ENCODE measurements at regions not wholly inside any gene's neighbourhood (a gene's known extent, or its start where the extent isn't known, plus 50 kb on each side); places are given as distances from the start of the nearest gene placed in this dataset.

- no peaks in the 10 kb centered on the region for H3F3A ChIP-seq (ENCODE audit: insufficient read depth)
- no peaks in the 10 kb centered on the region; the same call in 1 of the 2 replicates for H3K27me3 ChIP-seq (replicated peaks; ENCODE audit: insufficient read depth)
- H3K9me3 ChIP-seq (ENCODE audit: low read depth), result no peaks in the 10 kb centered on the region
- no peak overlapping the region for H3K27ac ChIP-seq
- no peaks in the 10 kb centered on the region for H3K9me2 ChIP-seq (ENCODE audit: insufficient read depth)
- no peaks in the 10 kb centered on the region for H3K79me2 ChIP-seq (ENCODE audit: insufficient read depth)
- no peaks in the 10 kb centered on the region for H4K20me1 ChIP-seq (ENCODE audit: insufficient read depth)
- H3K4me3 ChIP-seq, result no peak overlapping the region
- no peak overlapping the region for H3K9ac ChIP-seq
- no peaks in the 10 kb centered on the region for H3K36me3 ChIP-seq (ENCODE audit: low read depth)
- no peak overlapping the region for H2AFZ ChIP-seq
- DNase-seq, result no peak
- WGBS, 2 experiments (ENCODE audit: low coverage in 1 of 2, low lambda C conversion rate in 2 of 2, missing lambda C conversion rate in 2 of 2), result 29 to 39% methylated on average over 4 of the region's 4 CpGs
- no peaks in the 10 kb centered on the region for H3K4me1 ChIP-seq (ENCODE audit: insufficient read depth)
- in situ Hi-C loops (cut with MboI), result no loop called here
- TF ChIP-seq EZH2 (IDR thresholded peaks at IDR 0.05; ENCODE audit: insufficient read depth, poor library complexity, severe bottlenecking), result no peak
- H3K4me2 ChIP-seq (ENCODE audit: unreplicated experiment), result no peak overlapping the region
These were observed 80.9 kb upstream of the IRX2 start for GRCh38 chr5:2832394-2832793.

GRCh38 chr5:2829239-2829638 is 77.8 kb upstream of the IRX2 start:
- no peaks in the 10 kb centered on the region for H3K79me2 ChIP-seq (ENCODE audit: insufficient read depth)
- no peaks in the 10 kb centered on the region; the same call in 1 of the 2 replicates for H3K27me3 ChIP-seq (replicated peaks; ENCODE audit: insufficient read depth)
- no peak overlapping the region for H2AFZ ChIP-seq
- H3K4me3 ChIP-seq, result no peak overlapping the region
- H4K20me1 ChIP-seq (ENCODE audit: insufficient read depth), result no peaks in the 10 kb centered on the region
- WGBS, 2 experiments (ENCODE audit: low coverage in 1 of 2, low lambda C conversion rate in 2 of 2, missing lambda C conversion rate in 2 of 2), result 1 to 2% methylated on average over 4 of the region's 4 CpGs
- H3F3A ChIP-seq (ENCODE audit: insufficient read depth), result no peaks in the 10 kb centered on the region
- in situ Hi-C loops (cut with MboI), result no loop called here
- no peaks in the 10 kb centered on the region for H3K4me1 ChIP-seq (ENCODE audit: insufficient read depth)
- H3K36me3 ChIP-seq (ENCODE audit: low read depth), result no peaks in the 10 kb centered on the region
- H3K4me2 ChIP-seq (ENCODE audit: unreplicated experiment), result no peak overlapping the region
- no peak for DNase-seq
- H3K27ac ChIP-seq, result no peak overlapping the region
- TF ChIP-seq EZH2phosphoT487 (IDR thresholded peaks at IDR 0.05; ENCODE audit: insufficient read depth, low read depth) (no peak), EZH2 (IDR thresholded peaks at IDR 0.05; ENCODE audit: insufficient read depth, poor library complexity, severe bottlenecking) (no peak)
- no peaks in the 10 kb centered on the region for H3K9me3 ChIP-seq (ENCODE audit: low read depth)
- no peak overlapping the region for H3K9ac ChIP-seq
- no peaks in the 10 kb centered on the region for H3K9me2 ChIP-seq (ENCODE audit: insufficient read depth)

DNA sequence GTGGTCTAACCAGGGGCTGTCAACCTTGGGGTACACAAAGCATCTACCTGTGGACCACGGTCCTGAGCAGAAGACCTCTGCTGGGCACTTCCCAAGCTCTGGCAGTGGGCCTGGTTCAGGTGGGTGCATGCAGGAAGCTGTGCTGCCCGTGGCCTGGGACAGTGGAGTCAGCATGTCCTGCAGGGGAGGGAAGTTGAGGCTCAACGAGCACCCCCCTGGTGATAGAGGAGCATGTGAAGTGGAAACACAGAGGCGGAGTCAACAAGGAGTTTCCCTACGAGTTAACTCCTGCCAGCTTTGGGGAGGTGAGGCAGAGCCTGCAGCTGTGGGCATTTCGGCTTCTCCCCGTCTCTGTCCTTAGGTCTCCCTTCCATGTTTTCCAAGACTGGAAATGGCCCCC is 67.5 kb upstream of the IRX2 start:
- Histone ChIP-seq H3K9me2 (ENCODE audit: insufficient read depth) (no peaks in the 10 kb centered on the region), H3K36me3 (ENCODE audit: low read depth) (no peaks in the 10 kb centered on the region), H3K9ac (no peak overlapping the region), H3K27ac (no peak overlapping the region), H3K4me3 (no peak overlapping the region), H4K20me1 (ENCODE audit: insufficient read depth) (no peaks in the 10 kb centered on the region), H3K4me1 (ENCODE audit: insufficient read depth) (no peaks in the 10 kb centered on the region), H3K79me2 (ENCODE audit: insufficient read depth) (no peaks in the 10 kb centered on the region), H3F3A (ENCODE audit: insufficient read depth) (no peaks in the 10 kb centered on the region), H3K4me2 (ENCODE audit: unreplicated experiment) (no peak overlapping the region), H3K27me3 (replicated peaks; ENCODE audit: insufficient read depth) (no peaks in the 10 kb centered on the region), H3K9me3 (ENCODE audit: low read depth) (no peaks in the 10 kb centered on the region), H2AFZ (no peak overlapping the region)
- no peak for DNase-seq
- no peak for TF ChIP-seq EZH2 (IDR thresholded peaks at IDR 0.05; ENCODE audit: insufficient read depth, poor library complexity, severe bottlenecking)
- no peak for TF ChIP-seq EZH2phosphoT487 (IDR thresholded peaks at IDR 0.05; ENCODE audit: insufficient read depth, low read depth)
- 30 to 32% methylated on average over 7 of the region's 7 CpGs for WGBS, 2 experiments (ENCODE audit: low coverage in 1 of 2, low lambda C conversion rate in 2 of 2, missing lambda C conversion rate in 2 of 2)
- in situ Hi-C loops (cut with MboI), result no loop called here

DNA sequence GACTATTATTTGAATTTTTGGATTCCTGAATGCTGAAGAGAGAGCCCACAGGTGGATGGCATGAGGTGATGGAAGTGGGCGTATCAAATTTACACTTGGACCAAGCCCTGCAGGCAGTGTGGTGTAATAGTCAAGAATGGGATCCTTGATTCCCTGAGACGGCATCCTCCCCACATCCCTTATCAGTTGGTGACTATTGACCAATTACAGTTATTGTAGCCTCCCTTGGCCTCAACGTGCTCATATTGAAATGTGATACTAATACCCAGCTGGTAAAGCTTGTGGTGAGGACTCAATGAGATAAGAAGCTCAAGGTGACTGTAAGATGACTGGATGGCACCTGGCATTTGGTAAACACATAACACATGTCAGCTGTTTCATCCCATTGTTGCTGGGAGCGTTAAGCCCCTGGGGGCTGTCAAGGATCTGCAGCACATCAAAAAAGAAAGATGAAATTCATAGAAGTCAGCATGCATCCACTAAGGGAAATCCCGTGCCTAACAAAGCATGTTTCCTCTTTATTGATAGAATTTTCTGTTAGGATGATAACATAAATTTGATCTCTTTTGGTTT is 65.6 kb upstream of the IRX2 start:
- Histone ChIP-seq H3F3A (ENCODE audit: insufficient read depth) (no peaks in the 10 kb centered on the region), H3K27me3 (replicated peaks; ENCODE audit: insufficient read depth) (no peaks in the 10 kb centered on the region), H3K79me2 (ENCODE audit: insufficient read depth) (no peaks in the 10 kb centered on the region), H3K4me1 (ENCODE audit: insufficient read depth) (no peaks in the 10 kb centered on the region), H3K9me3 (ENCODE audit: low read depth) (no peaks in the 10 kb centered on the region), H3K9ac (no peak overlapping the region), H3K27ac (no peak overlapping the region), H3K4me3 (no peak overlapping the region), H3K9me2 (ENCODE audit: insufficient read depth) (no peaks in the 10 kb centered on the region), H4K20me1 (ENCODE audit: insufficient read depth) (no peaks in the 10 kb centered on the region), H3K36me3 (ENCODE audit: low read depth) (no peaks in the 10 kb centered on the region), H3K4me2 (ENCODE audit: unreplicated experiment) (no peak overlapping the region), H2AFZ (no peak overlapping the region)
- TF ChIP-seq EZH2 (IDR thresholded peaks at IDR 0.05; ENCODE audit: insufficient read depth, poor library complexity, severe bottlenecking) (no peak), EZH2phosphoT487 (IDR thresholded peaks at IDR 0.05; ENCODE audit: insufficient read depth, low read depth) (no peak)
- in situ Hi-C loops (cut with MboI), result no loop called here
- no peak for DNase-seq
- WGBS, 2 experiments (ENCODE audit: low coverage in 1 of 2, low lambda C conversion rate in 2 of 2, missing lambda C conversion rate in 2 of 2), result 25% methylated on average over 5 of the region's 5 CpGs

- Histone ChIP-seq H4K20me1 (ENCODE audit: insufficient read depth) (no peaks in the 10 kb centered on the region), H3K9me2 (ENCODE audit: insufficient read depth) (no peaks in the 10 kb centered on the region), H3K9me3 (ENCODE audit: low read depth) (no peaks in the 10 kb centered on the region), H3K4me2 (ENCODE audit: unreplicated experiment) (no peak overlapping the region), H3K79me2 (ENCODE audit: insufficient read depth) (no peaks in the 10 kb centered on the region), H3K4me3 (no peak overlapping the region), H3K27me3 (replicated peaks; ENCODE audit: insufficient read depth) (no peaks in the 10 kb centered on the region), H3K4me1 (ENCODE audit: insufficient read depth) (no peaks in the 10 kb centered on the region), H3K9ac (no peak overlapping the region), H2AFZ (no peak overlapping the region), H3F3A (ENCODE audit: insufficient read depth) (no peaks in the 10 kb centered on the region), H3K27ac (no peak overlapping the region), H3K36me3 (ENCODE audit: low read depth) (no peaks in the 10 kb centered on the region)
- no peak for DNase-seq
- TF ChIP-seq EZH2phosphoT487 (IDR thresholded peaks at IDR 0.05; ENCODE audit: insufficient read depth, low read depth) (no peak), EZH2 (IDR thresholded peaks at IDR 0.05; ENCODE audit: insufficient read depth, poor library complexity, severe bottlenecking) (no peak)
- in situ Hi-C loops (cut with MboI), result no loop called here
- 45 to 47% methylated on average over 9 of the region's 9 CpGs for WGBS, 2 experiments (ENCODE audit: low coverage in 1 of 2, low lambda C conversion rate in 2 of 2, missing lambda C conversion rate in 2 of 2)
These were observed 62.2 kb upstream of the IRX2 start for GRCh38 chr5:2813678-2814077.

Data from GM23248 (cell line).